Cardiac fibroblast (primary cell): ENCODE measurements at regions not wholly inside any gene's neighbourhood (a gene's known extent, or its start where the extent isn't known, plus 50 kb on each side); places are given as distances from the start of the nearest gene placed in this dataset.
A peak's percentile ranks its signal among the peaks of the same experiment; 100 is the strongest.

Experiments
- DNase-seq, 2 donors: peaks; one replicate each; pipeline versions ENCODE4 v3.0.0 to v3.0.0-alpha.2; 2010; ENCODE audit warnings: low read depth in 2 of 2
- H3K4me3 ChIP-seq, 2 donors: replicated peaks in 1 of 2; 1 replicate in 1 of 2; 2 replicates in 1 of 2; pipeline ENCODE4 v1.5.1; 2011; ENCODE audit warnings: low read depth in 2 of 2, low read length in 2 of 2, mild to moderate bottlenecking in 2 of 2, moderate library complexity in 1 of 2
- CTCF ChIP-seq: IDR thresholded peaks from one replicate; pipeline ENCODE4 v1.5.1; 2011; ENCODE audit warnings: low read depth, mild to moderate bottlenecking, low read length, inconsistent platforms

- TF ChIP-seq CTCF: no peak
- no peak overlapping the region for H3K4me3 ChIP-seq
- no peak for DNase-seq
Measured at GRCh38 chr10:93147281-93147680, 73.6 kb downstream of the CYP26A1 start.

- no peak overlapping the region for H3K4me3 ChIP-seq
- DNase-seq: no peak
- no peak for TF ChIP-seq CTCF
Measured at GRCh38 chr10:93148476-93148875, 74.8 kb downstream of the CYP26A1 start.

GRCh38 chr10:93149761-93150160 lies 76.1 kb downstream of the CYP26A1 start:
- no peak for TF ChIP-seq CTCF
- peak; percentile 24 to 41 for DNase-seq
- no peak overlapping the region for H3K4me3 ChIP-seq

GRCh38 chr10:93150289-93150688 lies 76.6 kb downstream of the CYP26A1 start:
- H3K4me3 ChIP-seq: no peak overlapping the region
- no peak for TF ChIP-seq CTCF
- peak in 1 of 2 donors; percentile 21 for DNase-seq

- TF ChIP-seq CTCF: no peak
- no peak overlapping the region for H3K4me3 ChIP-seq
- DNase-seq: no peak
Measured at GRCh38 chr10:93150990-93151547, 77.4 kb downstream of the CYP26A1 start.

- H3K4me3 ChIP-seq: no peak overlapping the region
- DNase-seq: peak; percentile 46 to 60
- no peak for TF ChIP-seq CTCF
Measured at GRCh38 chr10:93152136-93152535, 78.4 kb downstream of the CYP26A1 start.

GRCh38 chr10:93154531-93154930 lies 80.8 kb downstream of the CYP26A1 start:
- DNase-seq: no peak
- no peak overlapping the region for H3K4me3 ChIP-seq
- TF ChIP-seq CTCF: no peak
